GM23248 (cell line): ENCODE measurements at regions not wholly inside any gene's neighbourhood (a gene's known extent, or its start where the extent isn't known, plus 50 kb on each side); places are given as distances from the start of the nearest gene placed in this dataset.

Experiments used
- EZH2 ChIP-seq: fragments of 200-600 bp; sonication (generic); IDR thresholded peaks from 2 replicates; pipeline ENCODE4 v1.6.1; 2018; ENCODE audit warnings: antibody characterized with exemption, mild to moderate bottlenecking; ENCODE audit not compliant: insufficient read depth, poor library complexity, severe bottlenecking
- EZH2phosphoT487 ChIP-seq: fragments of 200-600 bp; sonication (generic); IDR thresholded peaks from 2 replicates; pipeline ENCODE4 v1.6.1; 2018; ENCODE audit warnings: antibody characterized with exemption, moderate library complexity, mild to moderate bottlenecking, low read depth; ENCODE audit not compliant: insufficient read depth

- no peak for TF ChIP-seq EZH2
- TF ChIP-seq EZH2phosphoT487 = no peak
These were observed 101.7 kb upstream of the PRNP start for GRCh38 chr20:4584510-4584909.
